Left hindlimb (tissue), 1 donor: ENCODE measurements at regions not wholly inside any gene's neighbourhood (a gene's known extent, or its start where the extent isn't known, plus 50 kb on each side); places are given as distances from the start of the nearest gene placed in this dataset.

Experiments used
- DNase-seq: peaks from one replicate; pipeline ENCODE4 v3.0.0-alpha.2; 2018

DNA sequence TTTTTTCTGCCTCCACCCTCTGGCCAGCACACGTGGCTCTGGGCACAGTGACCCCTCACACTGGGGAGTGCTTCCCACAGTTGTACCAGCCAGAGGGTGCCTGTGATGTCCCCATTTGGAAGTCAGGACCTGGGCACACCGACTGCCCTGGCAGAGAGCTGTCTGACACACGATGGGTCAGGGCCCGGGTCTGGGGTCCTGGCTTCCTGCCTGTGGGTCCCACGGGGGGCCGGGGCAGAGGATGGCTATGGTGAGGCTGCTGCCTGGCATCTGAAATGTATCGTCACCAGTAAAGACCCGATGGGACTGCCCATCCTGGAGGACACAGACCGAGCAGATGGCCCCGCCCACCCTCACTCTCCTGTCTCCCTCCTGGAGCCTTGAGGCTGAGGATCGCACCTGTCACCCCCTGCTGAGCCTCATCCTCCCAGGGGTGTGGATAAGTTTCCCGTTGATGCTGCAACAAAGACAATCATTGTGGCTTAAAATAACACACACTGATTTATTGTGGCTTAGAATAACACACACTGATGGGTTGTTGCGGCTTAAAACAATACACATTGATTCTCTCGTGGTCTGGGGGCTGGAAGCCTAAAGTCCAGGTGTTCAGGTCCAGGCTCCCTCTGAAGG lies 88.8 kb upstream of the TTC34 start:
- no peak for DNase-seq

DNA sequence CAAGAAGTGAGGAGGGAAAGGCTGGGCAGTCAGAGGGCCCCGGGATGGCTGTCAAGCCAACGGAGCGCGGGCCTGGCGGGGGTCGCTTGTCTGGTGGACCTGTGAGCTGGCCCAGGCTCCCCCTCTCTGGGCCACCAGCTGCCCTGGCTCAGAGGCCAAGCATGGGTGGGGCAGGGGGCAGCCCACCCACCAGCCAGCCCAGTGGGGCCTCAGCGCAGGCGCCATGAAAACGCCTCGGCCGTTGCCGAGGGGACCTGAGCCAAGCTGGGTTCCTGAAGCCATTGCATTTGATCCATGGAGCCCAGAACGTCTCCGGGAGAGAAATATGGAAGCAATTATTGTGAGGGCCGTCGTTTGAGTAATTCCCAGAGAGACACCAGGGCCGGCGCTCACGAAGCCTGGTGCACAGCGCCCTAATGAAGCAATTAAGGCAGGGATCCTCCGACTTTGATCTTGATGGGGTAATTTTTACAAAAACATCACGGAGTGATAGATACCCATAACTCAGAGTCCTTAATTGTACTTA lies 90.5 kb upstream of the TTC34 start:
- DNase-seq: no peak

GRCh38 chr1:2893473-2894120 lies 92.1 kb upstream of the TTC34 start:
- no peak for DNase-seq

GRCh38 chr1:2894381-2895041 lies 93.0 kb upstream of the TTC34 start:
- DNase-seq: no peak

DNA sequence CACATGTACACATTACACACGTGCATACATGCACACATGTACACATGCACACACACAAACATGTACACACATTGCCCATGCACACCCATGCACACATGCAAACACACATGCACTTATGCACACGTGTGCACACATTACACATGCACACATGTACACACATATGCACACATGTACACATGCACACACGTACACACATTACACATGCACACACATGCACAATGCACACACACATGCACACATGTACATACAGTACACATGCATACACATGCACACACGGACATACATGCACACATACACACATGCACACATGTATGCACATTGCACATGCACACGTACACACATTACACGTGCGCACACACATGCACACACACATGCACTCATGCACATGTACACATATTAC lies 95.3 kb upstream of the TTC34 start:
- DNase-seq: no peak

DNA sequence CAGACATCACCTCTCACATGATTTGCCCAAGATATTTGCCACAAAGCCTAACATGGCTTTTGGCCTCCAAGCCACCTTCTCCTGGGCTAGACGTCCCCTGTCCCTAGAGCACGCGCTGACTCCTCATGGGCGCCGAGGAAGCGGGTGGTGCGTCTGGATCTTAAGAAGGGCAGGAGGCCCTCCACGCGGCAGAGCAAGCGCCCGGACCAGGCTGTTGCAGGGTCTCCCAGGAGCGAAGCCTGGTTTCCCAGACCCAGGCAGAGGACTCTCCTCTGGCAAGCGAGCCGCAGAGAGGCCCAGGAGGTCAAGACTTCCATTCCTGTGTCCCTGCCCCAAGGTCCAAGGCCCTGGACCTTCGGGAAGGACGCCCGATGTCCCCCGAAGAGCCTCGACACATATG lies 101.7 kb upstream of the TTC34 start:
- DNase-seq: no peak

DNA sequence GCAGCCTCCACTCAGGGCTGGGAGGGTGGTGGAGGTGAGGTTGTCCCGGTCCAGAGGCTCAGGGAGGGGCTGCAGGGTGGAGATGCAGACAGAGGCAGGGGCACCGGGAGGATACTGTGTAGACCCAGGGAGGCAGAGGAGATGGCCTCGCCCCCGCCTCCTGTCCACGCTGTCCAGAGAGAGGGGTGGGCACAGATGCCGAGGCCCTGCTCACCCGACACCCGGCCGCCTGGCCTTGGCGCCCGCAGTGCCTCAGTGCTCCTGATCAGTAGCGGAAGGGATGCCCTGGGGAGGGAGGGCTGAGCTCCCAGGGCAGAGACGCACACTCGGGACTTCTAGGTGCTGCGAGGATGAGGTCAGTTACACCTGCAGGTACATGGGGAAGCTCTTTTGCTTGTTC lies 102.7 kb upstream of the TTC34 start:
- DNase-seq: no peak

GRCh38 chr1:2905356-2905755 lies 103.9 kb upstream of the TTC34 start:
- no peak for DNase-seq

GRCh38 chr1:2906085-2906484 lies 104.6 kb upstream of the TTC34 start:
- DNase-seq: no peak

GRCh38 chr1:2906620-2907019 lies 105.1 kb upstream of the TTC34 start:
- DNase-seq: no peak

DNA sequence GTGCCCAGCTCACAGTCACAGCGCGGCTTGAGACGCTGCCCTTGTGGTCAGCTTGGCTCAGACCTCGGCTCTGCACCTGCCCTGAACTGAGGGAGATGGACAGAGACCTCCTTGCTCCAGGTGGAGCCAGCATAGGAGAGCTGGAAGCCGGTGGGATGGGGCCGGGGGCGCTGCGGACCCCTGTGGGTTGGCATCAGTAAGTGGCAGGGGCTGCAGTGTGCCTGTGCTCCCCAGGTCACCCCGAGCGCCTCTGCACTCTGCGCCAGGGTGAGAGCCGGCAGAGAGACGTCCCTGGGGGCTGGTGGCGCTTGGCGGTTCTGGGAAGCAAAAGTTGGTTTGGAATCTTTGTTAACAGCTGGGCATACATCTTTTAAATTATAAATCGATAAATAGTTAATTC lies 105.6 kb upstream of the TTC34 start:
- DNase-seq: no peak

- no peak for DNase-seq
These were observed 106.6 kb upstream of the TTC34 start for GRCh38 chr1:2908081-2908480.

GRCh38 chr1:2908561-2908960 lies 107.1 kb upstream of the TTC34 start:
- DNase-seq: no peak

DNA sequence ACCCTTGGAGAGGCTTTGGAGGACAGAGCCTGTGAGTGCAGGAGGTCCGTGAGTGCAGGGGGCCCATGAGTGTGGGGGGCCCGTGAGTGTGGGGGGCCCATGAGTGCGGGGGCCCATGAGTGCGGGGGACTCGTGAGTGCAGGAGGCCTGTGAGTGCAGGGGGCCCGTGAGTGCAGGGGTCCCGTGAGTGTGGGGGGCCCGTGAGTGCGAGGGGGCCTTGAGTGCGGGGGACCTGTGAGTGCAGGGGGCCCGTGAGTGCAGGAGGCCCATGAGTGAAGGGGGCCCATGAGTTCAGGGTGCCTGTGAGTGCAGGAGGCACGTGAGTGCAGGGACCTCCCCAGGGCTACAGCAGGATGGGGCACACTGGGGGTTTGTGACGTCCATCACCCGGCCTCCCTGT lies 108.3 kb upstream of the TTC34 start:
- DNase-seq: no peak

- DNase-seq: no peak
These were observed 108.7 kb upstream of the TTC34 start for GRCh38 chr1:2910211-2910610.

GRCh38 chr1:2911421-2912178 lies 109.7 kb upstream of the ACTRT2 start:
- DNase-seq: no peak

GRCh38 chr1:2912424-2913061 lies 108.7 kb upstream of the ACTRT2 start:
- no peak for DNase-seq

GRCh38 chr1:2913091-2913490 lies 108.2 kb upstream of the ACTRT2 start:
- DNase-seq: no peak

GRCh38 chr1:2914702-2915101 lies 106.6 kb upstream of the ACTRT2 start:
- DNase-seq: no peak

- DNase-seq: no peak
These were observed 105.1 kb upstream of the ACTRT2 start for GRCh38 chr1:2916153-2916552.

DNA sequence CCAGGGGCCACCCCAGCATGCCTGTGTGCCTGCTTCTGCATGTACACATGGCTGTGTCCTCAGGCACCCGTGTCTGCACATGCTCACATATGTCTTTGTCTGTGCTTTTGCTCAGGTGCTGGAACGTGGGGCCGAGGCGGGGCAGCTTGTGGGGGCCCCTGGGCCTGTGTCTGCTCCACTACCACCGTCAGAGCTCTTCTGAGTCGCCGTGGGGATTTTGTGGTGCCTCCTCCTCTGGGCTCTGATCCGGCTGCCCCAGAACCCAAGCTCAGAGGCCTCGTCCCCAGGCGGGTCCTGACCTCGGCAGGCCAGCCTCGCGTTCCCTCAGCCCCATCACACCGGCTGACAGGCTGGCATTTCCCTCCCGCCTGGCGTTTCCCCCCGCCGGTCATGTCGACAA lies 104.6 kb upstream of the ACTRT2 start:
- no peak for DNase-seq

DNA sequence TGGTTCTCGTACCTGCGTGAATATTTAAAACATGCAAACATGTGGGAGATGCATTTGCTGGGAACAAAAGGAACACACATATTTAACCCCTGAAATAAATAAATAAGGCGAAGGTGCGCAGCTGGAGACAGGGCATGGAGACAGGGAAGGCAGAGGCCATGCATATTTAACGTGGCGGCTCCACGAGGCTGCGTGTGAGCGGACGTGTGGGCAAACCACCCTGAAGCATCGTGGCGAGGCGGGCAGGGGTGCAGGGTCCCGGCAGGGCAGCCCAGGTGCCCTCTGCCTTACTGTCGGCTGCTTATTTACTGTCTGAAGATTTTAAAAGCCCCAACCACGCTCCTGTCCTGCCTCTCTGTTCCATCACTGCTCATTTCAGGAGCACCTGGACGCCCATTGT lies 104.0 kb upstream of the ACTRT2 start:
- DNase-seq: no peak

GRCh38 chr1:2918441-2918840 lies 102.8 kb upstream of the ACTRT2 start:
- no peak for DNase-seq
